GM12878 (cell line): ENCODE measurements at regions not wholly inside any gene's neighbourhood (a gene's known extent, or its start where the extent isn't known, plus 50 kb on each side); places are given as distances from the start of the nearest gene placed in this dataset.

Source experiments
- ATAC-seq: fragments of 200-7000 bp; cut with Tn5 transposase; 3 replicates; pipeline ENCODE4 v1.9.1; 2020; ENCODE audit warnings: mild to moderate bottlenecking, moderate library complexity
- BruUV-seq: library from RNA; stranded (reverse); fragments of 400-500 nt; replicated peaks from 2 replicates; lab custom pipeline; 2021; lab: Mats Ljungman, UMichigan
- CTCF ChIA-PET: fragments of 300-600 bp; sonication (Branson Sonifier 250); formaldehyde crosslinking; extraction: SDS; loops from one replicate; lab custom pipeline; 2021; ENCODE audit warnings: inconsistent platforms; lab: Yijun Ruan, JAX
- POLR2A ChIA-PET: fragments of 350-600 bp; formaldehyde crosslinking; extraction: SDS; loops from one replicate; lab custom pipeline; 2021; ENCODE audit warnings: inconsistent platforms; lab: Charles Lee
- RAD21 ChIA-PET: fragments of 300-600 bp; sonication (Branson Sonifier 250); formaldehyde crosslinking; loops from one replicate; lab custom pipeline; 2023; ENCODE audit warnings: antibody characterized with exemption; ENCODE audit not compliant: unreplicated experiment; lab: Charles Lee
- SMC1A ChIA-PET: fragments of 300-600 bp; sonication (Branson Sonifier 250); formaldehyde crosslinking; loops from one replicate; lab custom pipeline; 2023; ENCODE audit not compliant: unreplicated experiment, uncharacterized antibody; lab: Charles Lee
- DNase-seq: peaks from one replicate; pipeline ENCODE4 v3.0.0-alpha.2; 2011; ENCODE audit warnings: low read depth, low spot score
- FAIRE-seq: peaks from 3 replicates; lab custom pipeline; 2011; peaks lifted over from hg19 to GRCh38; lab: Jason Lieb, UNC
- H2AFZ ChIP-seq: 2 replicates; pipeline ENCODE4 v1.6.0; 2011; ENCODE audit warnings: low read depth, low read length, control low read depth; ENCODE audit not compliant: control insufficient read depth
- H3K27ac ChIP-seq: 2 replicates; pipeline ENCODE4 v1.5.1; 2011; ENCODE audit warnings: control low read depth; ENCODE audit not compliant: control insufficient read depth, insufficient read depth
- H3K27me3 ChIP-seq, 2 experiments: replicated peaks in 1 of 2; 2 replicates each; pipeline versions ENCODE4 v1.6.0 to v1.6.1; 2011; ENCODE audit warnings: low read length in 1 of 2; ENCODE audit not compliant: control insufficient read depth in 2 of 2, insufficient read depth in 2 of 2
- H3K36me3 ChIP-seq, 2 experiments: 2 replicates each; pipeline ENCODE4 v1.5.1; 2011; ENCODE audit warnings: low read length in 1 of 2; ENCODE audit not compliant: control insufficient read depth in 2 of 2, insufficient read depth in 2 of 2
- H3K4me1 ChIP-seq: 2 replicates; pipeline ENCODE4 v1.6.1; 2011; ENCODE audit warnings: mild to moderate bottlenecking, low read length, moderate library complexity, mixed read lengths; ENCODE audit not compliant: control insufficient read depth, insufficient read depth
- H3K4me2 ChIP-seq: 2 replicates; pipeline ENCODE4 v1.6.0; 2011; ENCODE audit warnings: control low read depth; ENCODE audit not compliant: control insufficient read depth, insufficient read depth
- H3K4me3 ChIP-seq: fragments of 200-600 bp; sonication (generic); 2 replicates; pipeline ENCODE4 v1.5.1; 2016
- H3K79me2 ChIP-seq: 2 replicates; pipeline ENCODE4 v1.6.0; 2011; ENCODE audit warnings: low read length; ENCODE audit not compliant: control insufficient read depth, insufficient read depth
- H3K9ac ChIP-seq: 2 replicates; pipeline ENCODE4 v1.8.0; 2011; ENCODE audit warnings: low read length, control low read depth, mixed read lengths; ENCODE audit not compliant: control insufficient read depth, insufficient read depth
- H3K9me3 ChIP-seq: replicated peaks from 3 replicates; pipeline ENCODE4 v1.5.1; 2011; ENCODE audit warnings: mild to moderate bottlenecking, low read length; ENCODE audit not compliant: control insufficient read depth, insufficient read depth
- H4K20me1 ChIP-seq: 2 replicates; pipeline ENCODE4 v1.6.0; 2011; ENCODE audit not compliant: control insufficient read depth, insufficient read depth
- BCL3 ChIP-seq: IDR thresholded peaks from 2 replicates; pipeline ENCODE4 v1.6.1; 2011; ENCODE audit warnings: borderline replicate concordance, low read depth, mild to moderate bottlenecking, moderate library complexity, low read length; ENCODE audit not compliant: insufficient read depth, poor library complexity, severe bottlenecking
- CBFB ChIP-seq: IDR thresholded peaks from 2 replicates; pipeline ENCODE4 v1.6.1; 2016; ENCODE audit warnings: antibody characterized with exemption, low read depth
- CHD1 ChIP-seq: IDR thresholded peaks from 2 replicates; pipeline ENCODE4 v1.6.1; 2012; ENCODE audit warnings: low read depth, low read length, improper control_type of control experiment
- NR2C2 ChIP-seq: IDR thresholded peaks from 2 replicates; pipeline ENCODE4 v1.6.1; 2011; ENCODE audit warnings: borderline replicate concordance, low read depth; ENCODE audit not compliant: control insufficient read depth, insufficient read length
- TCF7 ChIP-seq: IDR thresholded peaks from 2 replicates; pipeline ENCODE4 v1.6.1; 2014; ENCODE audit warnings: antibody characterized with exemption, borderline replicate concordance
- WGBS: methylation state at CpG from one replicate; pipeline ENCODE4 v1.1.6; 2016; ENCODE audit warnings: low lambda C conversion rate; ENCODE audit not compliant: insufficient replicate concordance, insufficient coverage; ENCODE audit errors: missing lambda C conversion rate; 5-methylcytosine and 5-hydroxymethylcytosine counted together
- in situ Hi-C: fragments of 300-500 bp; cut with MboI; formaldehyde crosslinking; loops from 9 replicates; pipeline ENCODE4 v1.14.3; 2018; ENCODE audit warnings: mixed read lengths
- intact Hi-C: fragments of 100-400 bp; cut with micrococcal nuclease; formaldehyde crosslinking; loops from one replicate; pipeline ENCODE4 v1.14.2; 2022; ENCODE audit not compliant: unreplicated experiment

- Histone ChIP-seq H3K4me3 (no peak overlapping the region), H3K79me2 (no peaks in the 10 kb centered on the region), H4K20me1 (no peaks in the 10 kb centered on the region)
- intact Hi-C loops = no loop called here
- ChIA-PET RAD21 (interaction anchor here (0.6 kb wide), 1 partner anchor 204 kb away, joined by 3 read pairs; no protein-coding TSS in a partner anchor), SMC1A (no interaction called here)
- in situ Hi-C loops = no loop called here
- TF ChIP-seq TCF7 (no peak), BCL3 (no peak), CHD1 (no peak), NR2C2 (no peak), CBFB (no peak)
- TF ChIP-seq, all 136 proteins: peak for 0
- Histone ChIP-seq H3K9ac (no peak overlapping the region), H3K9me3 (no peaks in the 10 kb centered on the region), H3K27ac (no peak overlapping the region), H3K27me3 (no peaks in the 10 kb centered on the region), H2AFZ (no peak overlapping the region), H3K4me2 (no peak overlapping the region), H3K4me1 (no peaks in the 10 kb centered on the region), H3K36me3 (no peaks in the 10 kb centered on the region)
- ChIA-PET POLR2A (no interaction called here), CTCF (interaction anchor here (1.3 kb wide), 1 partner anchor 30 kb away, joined by 3 read pairs; no protein-coding TSS in a partner anchor)
- FAIRE-seq (no peak), DNase-seq (no peak), ATAC-seq (no peak)
- BruUV-seq = no TSS peak
- 22% methylated on average over 4 of the region's 4 CpGs for WGBS
Measured at GRCh38 chr4:177077095-177077971, 232.3 kb upstream of the NEIL3 start.
